ENCODE measurements at regions not wholly inside any gene's neighbourhood (a gene's known extent, or its start where the extent isn't known, plus 50 kb on each side); places are given as distances from the start of the nearest gene placed in this dataset.

- ChIA-PET POLR2A (no interaction called here), CTCF (no interaction called here)
- DNase-seq (no peak), ATAC-seq (ENCODE audit: low read depth) (no peak)
- intact Hi-C loops (cut with micrococcal nuclease) = no loop called here
- H3K4me3 Mint-ChIP-seq = no peak overlapping the region
- H3K4me1 Mint-ChIP-seq = no peaks in the 10 kb centered on the region
- H3K27ac Mint-ChIP-seq = no peak overlapping the region
- TF ChIP-seq CTCF (IDR thresholded peaks at IDR 0.05) = no peak
- peaks cover 2% of the 10 kb centered on the region for H3K9me3 Mint-ChIP-seq
- no peaks in the 10 kb centered on the region for H3K36me3 Mint-ChIP-seq (ENCODE audit: low read depth)
- H3K27me3 Mint-ChIP-seq = peaks cover 2% of the 10 kb centered on the region
These were observed 93.1 kb upstream of the ZNF507 start for GRCh38 chr19:32252333-32252669.

- no peak for TF ChIP-seq CTCF (IDR thresholded peaks at IDR 0.05)
- no peaks in the 10 kb centered on the region for H3K4me1 Mint-ChIP-seq
- peaks cover 2% of the 10 kb centered on the region for H3K9me3 Mint-ChIP-seq
- intact Hi-C loops (cut with micrococcal nuclease) = no loop called here
- H3K27me3 Mint-ChIP-seq = peaks cover 2% of the 10 kb centered on the region
- no peak overlapping the region for H3K27ac Mint-ChIP-seq
- no peaks in the 10 kb centered on the region for H3K36me3 Mint-ChIP-seq (ENCODE audit: low read depth)
- ChIA-PET POLR2A (no interaction called here), CTCF (no interaction called here)
- ATAC-seq (ENCODE audit: low read depth) = no peak
- DNase-seq = no peak
- no peak overlapping the region for H3K4me3 Mint-ChIP-seq
These were observed 91.5 kb upstream of the ZNF507 start for GRCh38 chr19:32253683-32254508.

GRCh38 chr19:32254509-32254890, 90.9 kb upstream of the ZNF507 start:
- intact Hi-C loops (cut with micrococcal nuclease) = no loop called here
- POLR2A ChIA-PET = no interaction called here
- Mint-ChIP-seq H3K4me1 (no peaks in the 10 kb centered on the region), H3K27ac (no peak overlapping the region), H3K27me3 (peaks cover 2% of the 10 kb centered on the region), H3K36me3 (ENCODE audit: low read depth) (no peaks in the 10 kb centered on the region), H3K4me3 (no peak overlapping the region), H3K9me3 (peaks cover 6% of the 10 kb centered on the region)
- no peak for TF ChIP-seq CTCF (IDR thresholded peaks at IDR 0.05)
- DNase-seq (no peak), ATAC-seq (ENCODE audit: low read depth) (no peak)
- CTCF ChIA-PET = no interaction called here

GRCh38 chr19:32255536-32256295, 89.7 kb upstream of the ZNF507 start:
- no peak for TF ChIP-seq CTCF (IDR thresholded peaks at IDR 0.05)
- H3K27me3 Mint-ChIP-seq = peaks cover 2% of the 10 kb centered on the region
- H3K4me3 Mint-ChIP-seq = no peak overlapping the region
- H3K36me3 Mint-ChIP-seq (ENCODE audit: low read depth) = no peaks in the 10 kb centered on the region
- ChIA-PET CTCF (no interaction called here), POLR2A (no interaction called here)
- peaks cover 7% of the 10 kb centered on the region for H3K9me3 Mint-ChIP-seq
- DNase-seq = no peak
- intact Hi-C loops (cut with micrococcal nuclease) = no loop called here
- H3K4me1 Mint-ChIP-seq = no peaks in the 10 kb centered on the region
- ATAC-seq (ENCODE audit: low read depth) = no peak
- no peak overlapping the region for H3K27ac Mint-ChIP-seq

GRCh38 chr19:32256341-32256975, 89.0 kb upstream of the ZNF507 start:
- intact Hi-C loops (cut with micrococcal nuclease) = no loop called here
- Mint-ChIP-seq H3K36me3 (ENCODE audit: low read depth) (no peaks in the 10 kb centered on the region), H3K4me1 (no peaks in the 10 kb centered on the region), H3K27me3 (peaks cover 2% of the 10 kb centered on the region), H3K4me3 (no peak overlapping the region), H3K27ac (no peak overlapping the region), H3K9me3 (peaks cover 7% of the 10 kb centered on the region)
- no peak for TF ChIP-seq CTCF (IDR thresholded peaks at IDR 0.05)
- CTCF ChIA-PET = no interaction called here
- ATAC-seq (ENCODE audit: low read depth) (no peak), DNase-seq (no peak)
- POLR2A ChIA-PET = no interaction called here
